Activated CD8-positive, alpha-beta T cell treated with anti-CD3 and anti-CD28 coated beads for 36 hours (primary cell): ENCODE measurements at regions not wholly inside any gene's neighbourhood (a gene's known extent, or its start where the extent isn't known, plus 50 kb on each side); places are given as distances from the start of the nearest gene placed in this dataset.

Experiments used
- ATAC-seq: fragments of 200-7000 bp; cut with Tn5 transposase; one replicate; pipeline ENCODE4 v1.10.0; 2021; ENCODE audit warnings: mild to moderate bottlenecking, moderate library complexity
- CTCF ChIA-PET: fragments of 350-600 bp; sonication (Branson Sonifier 250); formaldehyde crosslinking; loops from one replicate; lab custom pipeline; 2021; ENCODE audit warnings: antibody characterized with exemption; lab: Charles Lee
- POLR2A ChIA-PET: fragments of 350-600 bp; sonication (Branson Sonifier 250); formaldehyde crosslinking; loops from one replicate; lab custom pipeline; 2021; ENCODE audit warnings: antibody characterized with exemption; lab: Charles Lee
- DNase-seq: peaks from one replicate; pipeline ENCODE4 v3.0.0-alpha.2; 2020
- H3K27ac Mint-ChIP-seq: one replicate; pipeline ENCODE4 v1.8.0; 2021; ENCODE audit warnings: mild to moderate bottlenecking, mixed read lengths
- H3K27me3 Mint-ChIP-seq: one replicate; pipeline ENCODE4 v1.8.0; 2021; ENCODE audit warnings: mixed read lengths
- H3K36me3 Mint-ChIP-seq: one replicate; pipeline ENCODE4 v1.8.0; 2021; ENCODE audit warnings: low read depth, mixed read lengths
- H3K4me1 Mint-ChIP-seq: one replicate; pipeline ENCODE4 v1.8.0; 2021; ENCODE audit warnings: low read depth, mixed read lengths
- H3K4me3 Mint-ChIP-seq: one replicate; pipeline ENCODE4 v1.8.0; 2021; ENCODE audit warnings: mild to moderate bottlenecking, moderate library complexity, mixed read lengths
- H3K9me3 Mint-ChIP-seq: one replicate; pipeline ENCODE4 v1.8.0; 2021; ENCODE audit warnings: mixed read lengths
- CTCF ChIP-seq: fragments of 200-600 bp; IDR thresholded peaks from one replicate; pipeline ENCODE4 v1.8.0; 2022; ENCODE audit warnings: antibody characterized with exemption, mild to moderate bottlenecking
- intact Hi-C: fragments of 100-400 bp; cut with micrococcal nuclease; formaldehyde crosslinking; loops from one replicate; pipeline ENCODE4 v1.10.0; 2022

GRCh38 chr12:59020073-59020946, 100.0 kb upstream of the LRIG3 start:
- ChIA-PET CTCF (no interaction called here), POLR2A (no interaction called here)
- intact Hi-C loops = no loop called here
- no peak for DNase-seq
- no peaks in the 10 kb centered on the region for H3K9me3 Mint-ChIP-seq
- H3K27ac Mint-ChIP-seq = no peak overlapping the region
- no peaks in the 10 kb centered on the region for H3K4me1 Mint-ChIP-seq
- no peaks in the 10 kb centered on the region for H3K36me3 Mint-ChIP-seq
- no peak for TF ChIP-seq CTCF
- no peak for ATAC-seq
- H3K4me3 Mint-ChIP-seq = no peak overlapping the region
- H3K27me3 Mint-ChIP-seq = no peaks in the 10 kb centered on the region

GRCh38 chr12:59014885-59015284, 94.6 kb upstream of the LRIG3 start:
- CTCF ChIA-PET = no interaction called here
- Mint-ChIP-seq H3K4me1 (no peaks in the 10 kb centered on the region), H3K27me3 (no peaks in the 10 kb centered on the region), H3K27ac (no peak overlapping the region), H3K36me3 (no peaks in the 10 kb centered on the region), H3K9me3 (no peaks in the 10 kb centered on the region), H3K4me3 (no peak overlapping the region)
- ATAC-seq = no peak
- intact Hi-C loops = no loop called here
- TF ChIP-seq CTCF = no peak
- POLR2A ChIA-PET = no interaction called here
- no peak for DNase-seq

- Mint-ChIP-seq H3K27ac (no peak overlapping the region), H3K9me3 (no peaks in the 10 kb centered on the region), H3K4me3 (no peak overlapping the region), H3K36me3 (no peaks in the 10 kb centered on the region), H3K27me3 (no peaks in the 10 kb centered on the region), H3K4me1 (no peaks in the 10 kb centered on the region)
- ChIA-PET POLR2A (no interaction called here), CTCF (no interaction called here)
- DNase-seq = no peak
- intact Hi-C loops = no loop called here
- no peak for TF ChIP-seq CTCF
- ATAC-seq = no peak
These were observed 90.6 kb upstream of the LRIG3 start for GRCh38 chr12:59010941-59011340.

- Mint-ChIP-seq H3K27ac (no peak overlapping the region), H3K4me1 (no peaks in the 10 kb centered on the region), H3K27me3 (no peaks in the 10 kb centered on the region), H3K4me3 (no peak overlapping the region), H3K36me3 (no peaks in the 10 kb centered on the region), H3K9me3 (no peaks in the 10 kb centered on the region)
- ChIA-PET CTCF (no interaction called here), POLR2A (no interaction called here)
- DNase-seq (no peak), ATAC-seq (no peak)
- intact Hi-C loops = no loop called here
- TF ChIP-seq CTCF = no peak
These were observed 89.8 kb upstream of the LRIG3 start for GRCh38 chr12:59010118-59010517.

- Mint-ChIP-seq H3K4me1 (no peaks in the 10 kb centered on the region), H3K27ac (no peak overlapping the region), H3K36me3 (no peaks in the 10 kb centered on the region), H3K27me3 (no peaks in the 10 kb centered on the region), H3K4me3 (no peak overlapping the region), H3K9me3 (no peaks in the 10 kb centered on the region)
- ChIA-PET POLR2A (no interaction called here), CTCF (no interaction called here)
- TF ChIP-seq CTCF = no peak
- intact Hi-C loops = no loop called here
- no peak for ATAC-seq
- no peak for DNase-seq
These were observed 87.3 kb upstream of the LRIG3 start for GRCh38 chr12:59007620-59008019.
